HUDEP-2 (cell line): ENCODE measurements at regions not wholly inside any gene's neighbourhood (a gene's known extent, or its start where the extent isn't known, plus 50 kb on each side); places are given as distances from the start of the nearest gene placed in this dataset.

Experiments
- DNase-seq, 76 experiments: peaks; one replicate each; lab custom pipeline; 2025; ENCODE audit not compliant: unreplicated experiment in 76 of 76; lab: John Stamatoyannopoulos, UW

DNA sequence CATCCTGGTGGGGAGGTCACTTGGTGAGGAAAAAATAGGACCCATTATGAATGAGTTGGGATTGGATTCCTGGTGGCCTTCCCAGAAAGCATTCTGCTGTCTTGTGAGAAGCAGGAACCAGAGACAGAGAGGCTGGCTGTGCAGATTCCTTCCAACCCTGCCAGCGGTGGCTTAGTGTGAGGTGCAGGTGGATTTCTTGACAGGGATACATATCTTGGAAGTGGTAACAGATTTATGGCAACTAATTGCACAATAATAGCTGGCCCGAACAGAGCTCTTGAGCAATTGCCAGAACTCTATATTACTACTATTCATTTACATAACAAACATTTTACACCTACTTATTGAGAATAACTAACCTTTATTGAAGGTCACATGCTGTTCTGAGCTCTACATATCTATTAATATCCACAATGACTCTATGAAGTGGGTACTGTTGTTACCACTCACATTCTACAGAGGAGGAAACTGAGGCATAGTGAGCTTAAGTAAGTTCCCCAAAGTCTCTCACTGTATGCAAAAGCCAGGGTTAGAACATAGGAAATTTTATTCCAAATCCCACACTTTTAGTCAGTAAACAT, 173.9 kb upstream of the SERP2 start:
- no peak for DNase-seq

DNA sequence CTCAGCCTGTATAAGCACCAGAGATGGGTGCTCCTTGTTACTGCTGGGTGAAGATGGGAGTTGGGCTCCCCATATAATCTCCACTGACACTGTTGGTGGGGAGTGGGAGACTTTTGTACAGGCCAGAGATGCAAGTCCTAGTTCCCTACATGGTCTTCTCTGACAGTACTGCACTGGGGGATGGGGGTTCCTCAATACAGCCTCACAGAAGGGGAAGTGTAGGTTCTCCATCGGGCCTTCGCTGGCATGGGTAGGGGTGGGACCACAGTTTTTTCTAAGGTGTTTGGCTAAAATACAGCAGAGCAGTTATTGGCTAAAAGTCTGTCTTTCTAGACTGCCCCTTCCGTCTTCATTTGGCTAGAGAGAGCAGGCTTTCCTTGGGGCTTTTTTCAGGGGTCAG, 167.2 kb upstream of the SERP2 start:
- no peak for DNase-seq

DNA sequence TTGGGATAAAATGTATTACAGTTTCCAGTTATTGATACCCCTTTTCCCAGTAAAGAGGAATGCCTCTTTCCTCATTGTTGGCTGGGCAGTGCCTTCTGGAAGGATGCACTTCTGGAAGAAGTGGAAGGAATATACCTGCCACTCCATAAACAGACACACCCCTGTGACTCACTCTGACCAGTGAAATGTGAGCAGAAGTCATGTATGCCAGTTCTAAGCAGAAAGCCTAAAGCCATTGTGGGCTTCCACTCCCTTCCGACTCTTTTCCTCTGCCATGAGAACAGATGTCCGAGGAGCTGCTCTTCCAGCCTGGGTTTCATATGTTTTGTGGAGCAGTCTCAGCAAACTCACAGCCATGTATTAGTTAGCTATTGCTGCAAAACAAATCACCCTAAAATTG, 166.1 kb upstream of the SERP2 start:
- DNase-seq, result no peak

DNA sequence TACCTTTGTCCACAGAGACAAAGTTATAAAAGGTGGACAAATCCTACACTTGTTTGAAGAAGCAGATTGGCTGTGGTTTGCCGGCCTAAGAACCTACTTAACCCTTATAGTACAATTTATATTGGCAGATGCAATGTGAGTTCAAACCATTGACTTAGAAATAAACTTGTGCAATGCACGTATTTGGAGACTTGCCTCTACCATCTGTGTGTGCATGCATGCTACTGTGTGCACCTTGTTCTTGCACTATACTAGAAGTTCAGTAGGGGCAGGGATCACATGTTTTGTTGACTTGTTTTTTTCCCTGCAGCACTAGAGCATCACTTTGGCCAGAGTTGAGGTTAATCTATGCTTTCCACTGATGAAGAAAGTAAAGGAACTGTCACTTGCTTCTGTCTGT, 163.1 kb upstream of the SERP2 start:
- no peak for DNase-seq

DNA sequence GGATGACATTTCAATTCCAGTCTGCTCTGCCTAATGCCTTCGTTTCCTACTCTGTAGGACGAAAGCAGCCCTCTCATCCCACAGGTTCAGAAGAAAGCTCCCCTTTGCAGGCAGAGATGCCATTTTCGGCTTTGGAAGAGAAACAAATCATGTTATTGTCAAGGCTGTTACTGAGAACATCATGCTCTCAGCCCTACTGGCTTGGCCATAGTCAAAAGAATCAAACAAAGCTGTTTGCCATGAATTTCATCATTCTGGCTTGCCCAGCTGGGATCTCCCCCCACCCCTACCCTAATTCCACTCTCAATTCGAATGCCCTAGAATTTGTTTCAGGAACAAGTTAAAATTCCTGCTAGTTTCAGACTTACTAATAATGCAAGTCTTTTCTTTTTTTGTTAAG, 162.3 kb upstream of the SERP2 start:
- no peak for DNase-seq

DNA sequence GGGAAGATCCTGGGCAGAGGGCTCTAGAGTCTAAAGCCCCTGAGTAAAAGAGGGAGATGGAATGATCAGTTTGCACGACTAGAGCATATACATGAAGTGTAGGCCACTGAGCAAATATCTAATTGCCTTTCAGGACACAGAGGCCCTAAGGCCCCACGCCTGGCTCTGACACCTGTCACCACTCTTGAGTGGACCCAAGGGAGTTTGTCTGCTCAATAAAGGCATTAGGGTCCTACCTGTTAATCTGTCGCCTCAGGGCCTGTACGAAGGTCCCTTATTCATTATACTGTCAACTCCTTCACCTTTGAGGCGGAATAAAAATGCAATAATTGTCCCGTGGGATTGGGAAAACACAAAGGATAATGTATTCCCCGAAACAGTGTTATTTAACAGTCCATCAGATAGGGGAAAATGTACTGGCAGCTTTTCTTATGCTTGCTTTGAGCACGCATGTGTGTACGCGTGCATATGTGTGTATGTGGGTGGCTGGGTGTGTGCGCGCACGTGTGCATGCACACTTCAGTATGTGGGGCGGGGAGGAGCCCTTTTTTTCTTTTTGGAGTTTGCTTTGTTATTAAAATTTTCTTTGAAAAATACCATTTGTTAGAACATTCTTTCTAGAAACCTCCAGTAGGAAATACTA, 161.8 kb upstream of the SERP2 start:
- no peak for DNase-seq

DNA sequence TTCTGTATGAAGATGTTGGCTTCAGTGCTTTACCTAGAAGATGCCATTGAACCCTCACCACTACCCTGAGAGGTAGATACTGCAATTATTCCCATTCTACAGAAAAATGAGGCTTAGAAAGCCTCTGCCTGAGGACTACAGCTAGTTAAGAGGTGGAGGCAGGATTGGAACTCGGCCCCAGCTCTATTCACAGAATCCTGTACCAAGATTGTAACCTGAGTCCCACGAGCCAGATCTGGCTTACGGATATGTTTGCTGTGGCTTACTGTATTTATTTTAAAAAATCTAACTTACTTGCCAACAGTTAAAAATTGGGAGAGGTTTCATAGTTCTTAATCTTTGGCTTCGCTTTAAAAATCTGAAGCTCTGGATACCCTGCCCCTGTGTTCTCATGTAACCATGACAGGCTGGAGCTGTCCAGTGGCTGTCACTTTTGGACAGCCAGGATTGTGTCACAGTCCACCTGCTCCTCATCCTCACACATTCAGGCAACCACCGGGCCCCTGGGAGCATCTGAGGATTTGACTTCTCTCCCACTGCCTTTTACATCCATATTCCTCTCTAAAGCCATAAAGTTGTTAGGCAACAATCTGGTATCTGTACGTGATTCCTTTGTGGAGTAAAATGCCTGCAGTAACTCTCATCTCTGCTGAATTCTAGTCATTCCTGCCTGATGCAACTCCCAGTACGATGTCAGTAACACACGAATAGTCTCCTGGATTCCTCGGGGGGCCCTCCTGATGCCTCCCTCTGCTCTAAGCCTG, 160.8 kb upstream of the SERP2 start:
- no peak for DNase-seq

DNA sequence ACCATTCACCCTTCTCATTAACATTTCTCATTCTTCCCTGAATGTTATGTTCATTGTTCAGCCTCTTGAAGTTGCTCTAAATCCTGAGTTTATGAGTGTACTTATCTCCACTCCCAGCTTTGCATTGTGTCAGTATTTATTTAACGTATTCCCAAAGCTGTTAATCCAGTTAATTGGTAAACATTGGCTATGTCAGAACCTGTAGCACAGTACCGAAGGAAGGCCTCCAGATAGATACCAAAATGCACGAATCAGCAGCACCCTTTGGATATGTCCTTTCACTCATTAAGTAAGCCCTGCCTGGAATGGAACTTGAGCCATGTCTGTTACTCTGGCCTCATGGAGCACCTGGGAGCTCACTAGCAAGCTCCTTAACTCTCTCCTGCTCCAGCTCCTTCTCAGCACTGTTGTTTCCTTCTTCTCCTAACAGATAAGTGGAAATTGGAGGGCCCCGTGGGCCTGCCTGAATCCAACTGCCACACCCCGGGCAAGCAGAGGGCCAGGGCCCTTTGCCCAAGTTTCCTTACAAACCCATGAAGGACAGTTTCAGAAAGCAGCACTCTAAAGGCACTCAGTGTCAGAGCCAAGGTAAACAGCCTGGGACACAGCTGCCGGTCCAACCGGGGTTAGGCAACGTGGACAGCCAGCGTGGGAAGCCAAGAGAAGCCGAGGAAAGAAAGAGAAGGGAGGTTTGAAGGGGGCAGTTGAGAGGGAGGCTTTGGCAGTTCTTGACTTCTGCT, 155.0 kb upstream of the SERP2 start:
- no peak for DNase-seq

DNA sequence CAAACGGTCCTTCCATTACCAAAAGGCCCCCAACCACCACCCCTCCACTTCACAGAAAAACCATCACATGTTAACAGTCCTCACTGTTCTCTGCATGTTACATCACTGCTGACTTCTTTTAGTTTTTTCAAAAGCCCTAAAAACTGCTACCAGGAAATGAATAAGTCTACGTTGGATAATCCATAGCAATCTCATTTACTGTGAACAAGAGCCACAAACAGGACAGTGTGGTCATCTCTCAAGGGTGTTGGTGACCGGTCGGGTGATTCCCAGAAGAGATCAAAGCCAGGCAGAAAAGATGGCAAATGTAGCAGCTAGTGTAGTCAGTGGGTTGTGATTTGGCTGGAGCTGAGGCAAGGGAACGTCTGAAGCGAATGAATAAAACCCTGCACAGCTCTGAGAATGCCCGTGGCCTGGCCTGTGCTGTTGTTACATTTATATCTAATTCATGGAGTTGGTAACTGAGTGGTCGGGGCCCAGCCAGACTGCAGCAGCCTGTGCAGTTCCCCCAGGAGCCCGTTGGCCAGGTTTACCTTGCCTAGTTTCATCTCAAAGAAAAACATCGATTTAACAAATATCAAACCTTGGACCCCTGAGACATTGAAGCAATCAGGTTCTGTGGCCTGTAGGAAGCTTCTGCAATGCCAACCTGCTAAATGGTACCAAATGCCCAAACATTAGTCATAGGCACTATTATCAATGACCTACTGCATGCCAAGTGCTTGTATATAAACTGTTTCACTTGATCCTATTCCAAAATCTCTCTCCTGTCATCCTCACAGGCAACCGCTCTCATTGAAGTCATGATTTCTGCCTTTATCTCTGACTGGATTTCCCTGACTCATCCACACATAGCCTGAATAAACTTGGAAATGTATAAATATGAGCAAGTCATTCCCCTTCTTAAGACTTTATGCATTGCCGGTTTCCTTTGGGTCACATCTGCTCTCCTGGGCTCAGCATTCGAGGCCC, 153.8 kb upstream of the SERP2 start:
- no peak for DNase-seq

DNA sequence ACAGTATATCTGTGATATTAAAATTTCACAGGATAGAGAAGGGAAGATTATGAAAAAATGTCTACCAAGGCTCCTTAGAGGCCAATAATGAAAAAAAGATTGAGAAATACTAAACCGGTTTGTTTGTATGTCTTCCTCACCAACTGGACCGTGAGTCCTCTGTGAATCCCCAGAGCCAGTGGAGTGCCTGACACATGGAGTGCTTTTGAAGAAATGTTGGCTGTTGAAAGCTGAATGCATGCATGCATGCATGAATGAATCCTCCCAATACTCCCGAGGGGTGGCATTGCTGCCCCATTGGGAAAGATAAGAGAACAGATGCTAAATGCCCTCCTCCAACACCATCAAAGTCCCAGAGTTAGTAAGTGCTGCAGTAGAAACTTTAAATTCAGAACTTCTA, 152.7 kb upstream of the SERP2 start:
- no peak for DNase-seq

DNA sequence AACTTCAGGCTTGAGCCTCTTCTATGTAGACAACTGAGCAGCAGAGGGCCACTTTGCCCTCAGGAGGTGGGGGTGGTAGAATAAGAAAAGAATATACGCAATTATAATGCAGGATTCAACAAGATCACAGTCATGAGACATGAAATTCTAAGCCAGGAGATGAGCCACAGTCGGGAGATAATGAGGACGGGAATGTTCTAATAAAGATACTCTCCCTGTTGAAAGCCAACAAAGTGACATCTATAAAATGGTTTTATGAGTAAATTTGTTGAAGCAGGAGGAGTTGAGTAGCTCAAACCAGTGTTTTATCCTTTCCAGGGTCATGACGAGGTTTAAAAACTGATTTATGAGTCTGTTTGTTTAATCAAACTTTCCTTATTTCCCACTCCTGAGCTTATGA, 152.0 kb upstream of the SERP2 start:
- no peak for DNase-seq

DNA sequence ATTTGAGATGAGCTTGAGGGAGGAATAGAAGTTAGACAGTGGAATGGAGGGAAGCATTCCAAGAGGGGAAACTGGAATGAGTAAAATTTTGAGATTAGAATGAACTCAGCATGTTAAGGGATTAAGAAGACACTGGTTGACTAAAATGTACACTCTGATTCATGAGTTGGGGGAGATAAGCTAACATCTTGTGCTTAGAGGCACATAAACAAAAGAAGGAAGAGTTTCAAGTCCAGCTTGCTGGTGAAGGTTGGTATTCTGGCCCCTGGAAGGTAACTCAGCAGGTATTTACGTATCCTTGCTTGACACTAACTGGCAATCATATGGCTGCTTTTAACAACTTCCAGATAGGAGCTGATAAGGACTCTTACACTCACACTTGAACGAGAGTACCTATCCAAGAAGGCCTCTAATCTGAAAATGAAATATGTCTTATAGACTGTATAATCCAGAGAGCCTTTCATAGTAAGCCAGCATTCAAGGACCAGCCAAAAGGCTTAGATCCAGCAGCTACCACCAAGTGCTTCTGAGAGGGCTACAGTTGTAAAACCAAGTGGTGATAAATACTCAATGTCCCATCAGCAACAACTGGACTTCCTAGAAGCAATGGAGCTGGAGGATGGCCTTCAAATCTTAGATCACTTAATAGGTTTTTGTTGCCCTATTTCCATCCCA, 149.7 kb upstream of the SERP2 start:
- no peak for DNase-seq

DNA sequence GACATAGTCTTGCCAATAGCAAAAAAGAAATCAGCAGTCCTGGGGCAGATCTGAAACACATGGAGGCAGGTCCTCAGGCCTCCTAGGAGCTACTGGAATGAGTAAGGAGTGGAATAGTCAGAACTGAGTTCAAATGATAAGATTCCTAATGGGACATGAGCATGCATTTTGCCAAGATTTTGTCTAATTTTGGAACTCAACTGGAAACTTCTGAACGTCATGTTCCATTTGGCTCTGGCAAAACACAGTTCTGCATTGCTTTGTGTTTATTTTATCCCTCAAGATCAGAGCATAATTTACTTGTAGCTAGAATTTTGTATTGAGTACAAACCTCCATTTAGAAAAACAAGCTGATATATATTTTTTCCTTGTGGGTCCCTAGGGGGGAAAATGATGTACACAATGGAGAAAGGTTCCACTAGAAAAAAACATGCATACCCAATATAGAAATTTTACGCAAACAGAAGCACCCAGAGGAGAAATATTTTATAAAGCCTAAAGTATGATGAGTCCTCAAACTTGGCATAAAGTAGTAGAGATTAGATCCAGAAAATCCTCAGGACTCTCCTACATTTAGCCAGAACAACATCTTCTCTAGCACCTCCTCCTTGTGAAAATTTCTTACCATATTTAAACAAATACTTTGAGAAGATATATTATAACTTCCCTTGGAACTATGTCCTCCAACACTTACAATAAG, 149.0 kb upstream of the SERP2 start:
- no peak for DNase-seq

DNA sequence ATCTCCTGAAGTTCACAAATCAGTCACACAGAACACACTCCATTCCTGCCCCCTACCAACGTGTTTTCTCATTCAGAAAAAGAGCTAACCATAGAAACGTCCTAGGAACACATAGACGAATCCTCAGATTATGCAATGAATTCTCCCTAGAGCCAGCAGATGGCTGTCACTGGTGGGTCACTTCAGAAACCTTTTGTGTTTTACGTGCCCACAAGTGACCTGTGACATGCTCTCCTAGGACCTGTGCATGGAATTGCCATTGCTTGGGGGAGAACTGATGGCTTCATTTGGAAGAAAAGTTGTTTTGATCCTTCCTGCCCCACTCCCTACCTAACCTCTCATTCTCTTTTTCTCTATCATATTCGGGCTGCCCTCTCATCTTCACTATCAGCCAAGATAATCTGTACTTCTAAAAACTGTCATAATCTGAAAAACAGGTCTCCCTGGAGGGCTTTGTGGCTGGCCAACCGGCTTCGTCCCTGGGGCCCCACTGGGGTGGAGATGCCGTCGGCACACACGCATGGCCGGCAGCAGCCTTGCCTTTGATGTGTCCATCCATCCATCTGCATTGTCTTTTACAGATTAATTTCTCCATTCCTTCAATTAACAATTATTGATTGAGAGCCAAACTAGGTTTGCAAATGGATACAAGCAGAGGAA, 144.1 kb upstream of the SERP2 start:
- no peak for DNase-seq

DNA sequence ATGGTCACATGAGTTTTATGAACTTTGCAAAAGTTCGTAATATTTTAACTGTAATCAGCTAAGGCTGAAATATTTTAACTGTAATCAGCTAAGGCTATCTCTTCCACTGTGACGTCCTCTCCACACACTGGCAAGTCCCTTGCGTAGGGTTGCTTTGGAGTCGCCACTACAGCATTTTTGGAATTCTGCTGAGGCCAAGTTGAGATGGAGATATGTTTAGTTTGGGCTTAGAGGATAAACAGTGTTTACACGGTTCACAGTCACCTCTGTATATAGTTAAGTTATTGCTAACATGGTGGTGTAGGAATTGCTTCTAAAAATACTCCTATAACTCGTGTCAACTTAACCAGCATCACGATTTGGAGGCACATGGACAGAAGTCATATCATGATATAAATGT, 143.6 kb upstream of the SERP2 start:
- DNase-seq, result no peak

DNA sequence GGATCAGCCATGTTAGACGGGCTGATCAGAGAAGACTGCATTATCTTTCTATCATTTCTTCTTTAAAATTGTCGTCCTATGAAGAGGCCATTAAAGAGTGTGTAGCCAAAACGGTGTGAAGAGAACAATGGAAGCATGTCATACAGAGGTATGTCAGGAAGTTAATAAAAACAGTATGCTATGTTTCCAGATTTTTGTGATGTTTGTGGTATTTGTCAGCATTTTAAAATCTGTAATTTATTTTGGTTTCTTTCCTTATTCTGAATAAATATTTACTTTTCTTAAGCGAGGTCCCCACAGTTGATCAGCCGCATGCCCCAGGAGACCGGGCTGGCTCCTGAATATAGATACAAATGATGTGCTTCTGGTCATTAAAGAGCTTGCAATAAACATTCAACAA, 142.9 kb upstream of the SERP2 start:
- no peak for DNase-seq

DNA sequence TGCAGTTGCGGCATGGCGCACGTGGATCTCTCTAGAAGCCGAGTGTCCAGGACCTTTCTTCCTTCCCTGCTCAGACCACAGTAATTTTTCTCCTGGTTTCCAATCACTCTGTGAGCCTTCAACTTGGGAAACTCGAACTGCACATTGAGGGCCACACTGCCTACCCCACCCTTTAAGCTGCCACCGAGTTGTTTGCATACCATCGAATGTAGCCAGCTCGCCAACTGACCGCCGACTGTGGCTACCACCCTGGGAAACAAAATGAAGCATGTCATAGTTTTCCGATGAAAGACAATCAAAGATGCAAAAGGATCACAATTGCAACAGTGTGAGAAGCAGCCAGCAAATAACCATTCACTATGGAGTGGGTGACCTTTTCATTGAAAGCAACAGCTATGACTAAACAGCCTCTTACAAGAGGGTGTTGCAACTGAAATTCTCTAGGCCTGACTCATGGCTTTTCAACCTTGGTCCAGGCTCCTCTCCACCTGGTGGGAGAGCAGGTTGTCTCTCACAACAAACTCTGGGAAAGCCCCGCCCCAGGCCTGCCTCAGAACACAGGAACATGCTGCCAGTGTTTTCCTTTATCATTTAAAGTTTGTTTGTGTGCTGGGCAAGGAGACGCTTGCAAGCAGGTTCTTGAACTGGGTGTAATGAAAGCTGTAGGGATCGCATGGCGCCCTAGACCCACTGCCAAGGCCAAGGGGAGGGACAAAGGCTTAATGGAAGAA, 141.7 kb upstream of the SERP2 start:
- DNase-seq, result no peak

DNA sequence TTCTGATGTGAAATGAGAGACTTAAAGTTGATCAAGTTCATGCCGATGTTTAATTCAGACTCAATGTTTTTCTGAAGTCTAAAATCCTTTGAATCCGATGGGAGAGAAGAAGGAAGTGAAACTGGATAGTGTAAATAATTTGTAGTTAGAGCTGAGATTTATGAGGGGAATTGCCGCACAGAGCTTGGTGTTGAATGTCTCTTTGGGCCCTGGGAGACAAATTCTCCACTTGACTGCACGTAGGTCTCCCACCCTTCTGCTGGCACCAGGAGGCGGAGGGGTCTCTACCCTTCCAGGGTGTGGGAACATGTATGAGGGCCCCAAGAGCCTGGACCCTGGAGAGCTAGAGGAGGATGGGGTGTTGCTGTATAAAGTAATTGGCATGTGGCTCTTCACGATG, 140.8 kb upstream of the SERP2 start:
- DNase-seq, result no peak
